ENCODE measurements at regions not wholly inside any gene's neighbourhood (a gene's known extent, or its start where the extent isn't known, plus 50 kb on each side); places are given as distances from the start of the nearest gene placed in this dataset.
"Not testable (repeated sequence)": the region's sequence is repeated elsewhere in the genome, so short reads cannot be mapped to it uniquely, and the experiment has no call there.

- H3K4me3 ChIP-seq (ENCODE audit: low read length), result no peak overlapping the region
- no peak for TF ChIP-seq CTCF (conservative IDR thresholded peaks at IDR 0.05; ENCODE audit: low read depth, low read length)
- no peak for DNase-seq (ENCODE audit: low read depth)
Observed at GRCh38 chr6:112886415-112886814, 539.3 kb downstream of the RFPL4B start.

DNA sequence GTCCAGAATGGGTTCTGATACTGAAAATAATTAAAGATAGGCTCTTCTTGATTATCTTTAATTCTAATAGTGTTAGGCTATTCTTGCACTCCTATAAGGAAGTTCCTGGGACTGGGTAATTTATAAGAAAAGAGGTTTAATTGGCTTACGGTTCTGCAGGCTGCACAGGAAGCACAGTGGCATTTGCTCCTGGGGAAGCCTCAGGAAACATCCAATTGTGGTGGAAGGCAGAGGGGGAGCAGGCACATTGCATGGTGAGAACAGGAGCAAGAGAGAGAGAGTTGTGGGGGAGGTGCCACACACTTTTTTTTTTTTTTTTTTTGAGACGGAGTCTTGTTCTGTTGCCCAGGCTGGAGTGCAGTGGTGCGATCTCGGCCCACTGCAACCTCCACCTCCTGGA lies 540.3 kb downstream of the RFPL4B start:
- H3K4me3 ChIP-seq (ENCODE audit: low read length); DNase-seq (ENCODE audit: low read depth): not testable (repeated sequence)

DNA sequence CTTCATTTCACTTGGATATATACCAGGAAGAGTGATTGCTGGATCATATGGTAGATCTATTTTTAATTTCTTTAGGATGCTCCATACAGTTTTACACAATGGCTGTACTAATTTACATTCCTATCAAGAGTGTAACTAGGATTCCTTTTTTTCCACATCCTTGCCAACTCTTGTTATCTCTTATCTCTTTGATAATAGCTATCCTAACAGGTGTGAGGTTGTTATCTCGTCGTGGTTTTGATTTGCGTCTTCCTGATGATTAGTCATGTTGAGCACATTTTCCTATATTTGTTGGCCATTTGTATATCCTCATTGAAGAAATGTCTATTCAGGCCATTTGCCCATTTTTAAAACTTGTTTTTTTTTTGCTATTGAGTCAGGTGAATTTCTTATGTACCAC lies 552.4 kb downstream of the RFPL4B start:
- no peak for DNase-seq (ENCODE audit: low read depth)
- no peak for TF ChIP-seq CTCF (conservative IDR thresholded peaks at IDR 0.05; ENCODE audit: low read depth, low read length)
- H3K4me3 ChIP-seq (ENCODE audit: low read length), result no peak overlapping the region

DNA sequence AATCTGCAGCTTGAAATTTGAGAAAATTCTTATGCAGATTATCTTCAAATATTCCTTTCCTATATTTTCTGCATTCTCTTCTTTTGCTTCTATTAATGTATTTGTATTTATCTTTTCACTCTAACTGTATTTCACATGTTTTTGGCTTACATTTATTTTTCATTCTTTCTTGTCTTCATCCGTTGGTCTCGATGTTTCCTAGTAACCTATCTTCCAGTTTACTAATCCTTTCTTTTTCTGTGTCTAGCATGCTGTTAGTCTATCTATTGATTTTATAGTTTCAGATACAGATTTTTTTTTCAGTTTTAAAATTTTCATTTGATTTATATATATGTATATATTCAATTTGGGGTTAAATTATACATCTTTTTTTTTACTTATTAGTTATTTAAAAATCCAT lies 556.2 kb downstream of the RFPL4B start:
- DNase-seq (ENCODE audit: low read depth), result no peak
- H3K4me3 ChIP-seq (ENCODE audit: low read length), result no peak overlapping the region
- no peak for TF ChIP-seq CTCF (conservative IDR thresholded peaks at IDR 0.05; ENCODE audit: low read depth, low read length)

- no peak overlapping the region for H3K4me3 ChIP-seq (ENCODE audit: low read length)
- no peak for DNase-seq (ENCODE audit: low read depth)
- TF ChIP-seq CTCF (conservative IDR thresholded peaks at IDR 0.05; ENCODE audit: low read depth, low read length), result no peak
Observed at GRCh38 chr6:112906726-112907125, 559.6 kb downstream of the RFPL4B start.

DNA sequence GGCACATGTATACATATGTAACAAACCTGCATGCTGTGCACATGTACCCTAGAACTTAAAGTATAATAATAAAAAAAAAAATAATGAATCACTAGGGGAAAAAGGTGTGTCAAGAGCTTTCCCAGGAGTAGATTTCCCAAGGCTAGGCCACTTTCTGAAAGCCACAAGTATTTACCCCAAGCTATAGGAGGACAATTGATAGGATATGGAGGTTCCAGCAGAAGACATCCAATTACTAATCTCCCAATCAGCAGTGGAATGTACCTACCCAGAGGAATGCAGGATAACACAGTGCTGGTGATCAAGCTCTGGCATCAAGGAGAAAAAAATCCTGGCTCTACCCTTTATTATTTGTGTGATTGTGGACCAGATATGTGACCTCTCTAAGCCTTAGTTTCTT lies 562.7 kb downstream of the RFPL4B start:
- H3K4me3 ChIP-seq (ENCODE audit: low read length), result no peak overlapping the region
- TF ChIP-seq CTCF (conservative IDR thresholded peaks at IDR 0.05; ENCODE audit: low read depth, low read length), result no peak
- no peak for DNase-seq (ENCODE audit: low read depth)

GRCh38 chr6:112910256-112910655 lies 563.1 kb downstream of the RFPL4B start:
- DNase-seq (ENCODE audit: low read depth), result no peak
- H3K4me3 ChIP-seq (ENCODE audit: low read length), result no peak overlapping the region
- TF ChIP-seq CTCF (conservative IDR thresholded peaks at IDR 0.05; ENCODE audit: low read depth, low read length), result no peak

DNA sequence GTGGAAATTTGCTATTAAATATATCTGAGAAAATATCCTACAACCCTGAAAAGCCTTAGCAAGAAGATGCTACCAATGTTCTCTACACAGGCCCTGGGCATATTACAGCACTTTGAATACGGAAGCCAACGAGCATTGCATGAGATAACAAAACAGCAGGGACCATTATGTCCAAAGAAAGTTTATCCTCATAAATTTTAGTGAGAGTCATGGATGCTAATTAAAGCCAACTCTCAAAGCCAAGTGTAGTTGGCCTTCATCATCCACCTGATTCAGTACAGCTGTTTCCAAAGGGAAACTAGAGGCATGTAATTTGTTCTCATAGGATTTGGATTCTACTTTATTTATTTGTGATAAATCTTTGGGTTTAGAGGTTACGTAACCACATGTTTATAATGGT lies 564.8 kb downstream of the RFPL4B start:
- no peak for DNase-seq (ENCODE audit: low read depth)
- TF ChIP-seq CTCF (conservative IDR thresholded peaks at IDR 0.05; ENCODE audit: low read depth, low read length), result no peak
- no peak overlapping the region for H3K4me3 ChIP-seq (ENCODE audit: low read length)

Data from retinal pigment epithelial cell (primary cell).